NCI-H1694 treated with DMSO at 0.1 percent for 48 hours (cell line): ENCODE measurements at regions not wholly inside any gene's neighbourhood (a gene's known extent, or its start where the extent isn't known, plus 50 kb on each side); places are given as distances from the start of the nearest gene placed in this dataset.

Source experiments
- DNase-seq: peaks from one replicate; lab custom pipeline; 2025; lab: John Stamatoyannopoulos, UW

DNA sequence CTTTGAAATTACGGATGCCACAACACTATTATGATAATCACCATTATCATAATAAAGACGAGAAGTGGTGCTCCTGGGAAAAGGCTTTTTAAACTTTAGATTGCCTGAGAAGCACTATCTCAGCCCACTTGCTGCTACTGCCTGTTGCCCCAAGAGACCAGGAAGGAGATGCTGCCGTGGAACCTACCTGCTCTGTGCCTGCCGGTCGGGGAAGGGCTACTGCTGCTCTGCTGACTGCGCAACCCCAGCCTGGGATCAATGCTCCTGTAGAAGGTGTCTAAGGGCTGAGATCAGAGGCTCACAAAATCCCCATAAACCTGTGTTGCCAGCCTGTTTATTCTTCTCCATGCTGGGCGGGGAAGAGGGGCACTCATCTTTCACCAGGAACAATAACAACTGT is 145.3 kb upstream of the VCX3B start:
- no peak for DNase-seq

DNA sequence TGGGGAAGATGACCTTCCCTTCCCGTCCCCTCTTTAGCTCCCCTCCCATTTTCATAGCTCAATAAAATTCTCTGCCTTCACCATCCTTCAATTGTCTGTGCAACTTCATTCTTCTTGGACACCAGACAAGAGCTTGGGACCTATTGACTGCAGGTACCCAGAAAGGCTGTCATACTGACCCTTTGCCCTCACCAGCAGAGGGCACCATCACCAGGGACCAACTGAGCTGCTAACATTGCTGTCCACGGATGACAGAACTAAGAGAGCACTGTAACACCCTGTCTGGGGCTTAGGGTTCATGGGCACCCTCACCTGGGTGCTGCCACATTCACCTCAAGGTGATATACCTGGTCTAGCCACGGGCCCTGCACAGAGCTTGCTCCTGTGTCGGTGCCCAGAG is 141.3 kb upstream of the VCX3B start:
- no peak for DNase-seq

DNA sequence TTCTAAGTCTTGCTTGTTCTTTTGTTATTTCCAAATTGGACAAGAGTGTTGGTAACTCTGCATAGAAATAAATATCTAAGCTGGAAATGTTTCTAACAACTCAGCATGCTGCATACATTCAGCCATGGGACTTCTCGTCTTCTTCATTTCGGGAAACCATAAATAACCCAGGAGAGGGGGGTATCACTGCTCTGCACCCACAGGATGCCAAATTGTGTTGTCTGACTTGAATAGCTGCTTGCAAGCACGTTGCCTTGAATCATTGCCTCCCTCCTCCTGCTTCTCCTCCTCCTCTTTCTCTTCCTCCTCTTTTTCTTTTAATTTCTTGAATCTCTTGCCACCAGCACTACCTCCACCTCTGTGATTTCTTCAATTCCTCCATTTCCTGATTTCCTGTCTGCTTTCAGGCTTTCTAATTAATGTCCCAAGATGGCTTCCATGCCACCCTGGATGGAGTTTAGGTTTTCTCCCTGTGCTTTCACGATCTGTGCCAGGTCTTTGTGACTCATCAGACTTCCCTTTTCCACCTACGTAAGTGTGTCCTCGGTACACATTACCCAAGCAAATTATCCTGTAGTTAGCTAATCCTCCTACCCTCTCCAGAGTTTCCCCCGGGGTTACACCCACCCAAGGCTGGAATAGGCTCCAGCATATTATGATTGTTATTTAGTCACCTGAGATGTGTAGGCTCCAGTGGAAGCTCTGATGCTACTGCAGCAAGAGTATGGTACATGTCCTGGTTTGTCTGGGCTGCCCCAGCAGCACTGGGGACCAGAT is 122.6 kb upstream of the VCX3B start:
- no peak for DNase-seq

DNA sequence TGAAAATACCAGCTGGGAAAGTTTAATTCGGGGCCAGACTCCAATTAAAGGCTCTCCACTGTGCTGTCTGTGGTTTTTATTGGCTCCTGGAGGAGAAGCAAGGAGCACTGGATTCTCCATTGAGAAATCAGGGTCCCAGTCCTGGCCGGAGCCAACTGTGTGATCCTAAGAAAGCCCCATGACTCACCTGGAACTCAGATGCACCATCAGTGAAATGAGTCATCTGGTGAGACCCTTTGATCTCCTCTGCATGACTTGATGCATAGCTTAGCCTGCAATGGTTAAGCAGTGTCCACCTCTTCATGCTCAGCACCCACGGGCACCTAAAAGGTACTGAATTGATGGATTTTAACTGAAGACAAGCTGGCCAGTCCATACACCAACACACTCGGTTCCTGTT is 119.2 kb upstream of the VCX3B start:
- no peak for DNase-seq

DNA sequence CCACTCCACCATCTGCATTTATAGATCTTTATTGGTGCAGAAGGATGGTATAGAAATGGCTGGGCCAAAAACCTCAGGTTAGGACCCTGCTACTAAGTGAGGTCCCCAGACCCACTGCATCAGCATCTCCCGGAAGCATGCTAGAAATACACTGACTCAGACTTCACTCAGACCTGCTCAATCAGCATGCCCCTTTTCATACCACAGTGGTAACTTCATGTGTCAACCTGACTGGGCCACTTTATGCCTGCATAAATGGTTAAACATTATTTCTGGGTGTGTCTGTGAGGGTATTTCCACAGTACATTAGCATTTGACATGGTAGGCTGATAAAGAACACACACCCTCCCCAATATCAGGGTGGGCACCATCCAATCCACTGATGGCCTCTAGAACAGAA is 118.6 kb upstream of the VCX3B start:
- DNase-seq, result no peak

DNA sequence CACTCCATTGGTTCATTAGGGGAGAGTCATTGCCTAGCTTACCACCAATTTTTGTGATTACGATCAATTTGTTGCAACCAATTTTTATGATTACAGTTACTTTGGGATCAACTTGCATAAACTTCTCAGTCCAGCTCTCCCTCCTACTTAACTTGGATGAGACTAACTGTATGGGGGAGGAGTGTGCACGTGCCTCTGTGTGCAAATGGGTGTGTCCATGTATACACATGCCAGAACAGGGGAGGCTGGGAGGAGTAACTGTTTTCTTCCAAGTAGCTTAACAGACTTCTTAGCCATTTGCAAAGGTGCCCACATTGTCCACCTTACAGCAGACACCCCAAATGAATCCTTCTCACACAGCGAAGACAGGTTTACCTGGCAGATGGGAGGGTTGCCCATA is 117.7 kb upstream of the VCX3B start:
- DNase-seq, result no peak

DNA sequence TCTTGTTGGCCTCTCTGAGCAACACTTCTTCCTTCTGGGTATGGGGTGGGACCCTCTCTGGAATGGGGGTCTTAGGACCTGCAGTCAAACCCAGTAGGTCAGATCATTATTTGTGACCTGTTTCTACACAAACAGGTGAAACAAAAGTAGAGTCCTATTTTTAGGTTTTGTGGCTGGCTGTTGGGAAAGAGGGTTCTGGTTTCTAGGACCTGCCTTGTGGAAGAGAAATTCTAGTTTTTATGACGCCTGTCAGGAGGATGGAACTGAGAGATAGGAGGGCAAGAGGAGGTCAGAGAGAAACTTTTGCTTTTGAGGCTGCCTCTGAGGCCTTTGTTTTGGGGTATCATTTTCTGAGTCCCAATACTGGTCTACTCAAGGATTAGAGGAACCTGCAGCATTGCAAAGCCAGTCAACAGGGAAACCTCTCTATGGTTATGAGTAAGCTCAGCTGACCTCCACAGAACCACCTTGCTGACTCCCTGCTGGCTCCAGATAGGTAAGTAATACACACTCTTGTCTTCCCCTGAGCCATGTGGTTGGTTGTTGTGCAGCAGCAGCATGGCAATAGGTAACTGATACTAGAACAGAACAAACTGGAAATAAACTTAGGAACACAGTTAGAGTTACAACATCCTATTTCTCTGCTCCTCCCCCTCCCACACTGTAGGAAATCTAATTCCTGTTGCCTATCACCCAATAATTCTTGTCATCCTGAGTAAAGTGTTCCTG is 114.7 kb upstream of the VCX3B start:
- DNase-seq, result no peak

DNA sequence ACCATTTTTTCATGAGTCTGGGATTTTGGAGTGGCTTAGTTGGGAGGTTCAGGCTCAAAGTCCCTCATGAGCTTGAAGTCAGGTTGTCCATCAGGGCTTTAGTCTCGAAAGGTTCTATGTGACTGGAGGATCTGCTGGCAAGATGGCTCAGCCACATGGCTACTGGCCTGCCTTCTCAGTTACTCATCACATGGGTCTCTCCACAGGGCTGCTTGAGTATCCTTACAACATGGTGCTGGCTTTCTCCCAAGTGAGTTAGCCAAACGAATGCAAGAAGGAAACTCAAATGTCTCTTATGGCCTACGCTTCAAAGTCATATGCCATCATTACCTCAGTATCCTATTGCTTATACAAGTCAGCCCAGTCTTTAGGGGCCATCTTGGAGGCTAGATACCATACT is 106.3 kb upstream of the VCX3B start:
- no peak for DNase-seq

DNA sequence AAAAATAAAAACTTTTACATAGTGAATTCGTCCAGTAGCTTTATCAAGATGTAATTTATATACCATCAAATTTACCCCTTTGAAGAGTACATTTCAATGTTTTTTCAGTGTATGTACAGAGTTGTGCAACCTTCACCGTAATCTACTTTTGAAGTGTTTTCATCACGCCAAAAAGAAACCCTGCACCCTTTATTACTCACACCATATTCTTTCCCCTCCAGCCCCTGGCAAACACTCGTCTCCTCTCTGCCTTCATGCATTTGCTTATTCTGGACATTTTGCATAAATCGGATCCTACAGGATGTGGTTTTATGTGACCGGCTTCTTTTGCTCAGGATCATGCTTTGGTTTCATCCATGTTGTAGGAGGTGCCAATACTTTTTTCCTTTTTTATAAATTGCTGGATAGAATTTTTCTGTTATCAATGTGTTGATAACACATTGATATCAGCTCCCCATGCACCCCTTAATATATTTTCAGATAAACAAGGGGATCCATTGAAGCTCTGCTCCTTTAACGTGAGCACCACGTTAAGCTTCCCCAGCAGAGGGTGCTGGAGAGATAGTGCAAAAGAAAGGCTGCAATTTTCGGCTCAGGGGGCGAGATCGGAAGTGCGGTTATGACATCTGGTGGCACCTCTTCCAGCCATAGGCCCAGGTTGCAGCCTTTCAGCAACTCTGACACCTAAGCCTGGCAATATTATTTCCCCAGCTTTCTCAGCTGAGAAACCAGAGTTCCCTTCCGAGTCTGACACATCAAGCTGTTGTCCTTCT is 100.1 kb upstream of the VCX3B start:
- DNase-seq, result peak; percentile 11

DNA sequence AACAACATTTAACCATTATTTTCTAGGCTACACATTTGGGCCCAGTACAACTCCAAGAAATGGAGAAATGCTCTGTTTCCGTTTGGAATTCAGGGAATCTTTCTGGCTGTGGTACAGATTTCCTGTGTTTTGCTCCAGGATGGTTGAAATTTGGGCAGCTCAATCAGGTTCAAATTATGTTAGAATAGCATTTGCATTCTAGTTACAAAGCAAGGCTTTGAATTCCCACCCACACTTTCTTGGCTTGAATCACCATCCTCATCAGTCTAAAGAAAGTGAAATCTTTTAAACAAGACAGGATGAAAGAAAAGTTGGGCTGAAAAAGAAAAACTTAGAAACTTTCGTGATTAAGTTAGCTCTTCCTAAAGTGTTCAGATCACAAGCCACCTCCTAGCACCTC is 98.1 kb upstream of the VCX3B start:
- no peak for DNase-seq

DNA sequence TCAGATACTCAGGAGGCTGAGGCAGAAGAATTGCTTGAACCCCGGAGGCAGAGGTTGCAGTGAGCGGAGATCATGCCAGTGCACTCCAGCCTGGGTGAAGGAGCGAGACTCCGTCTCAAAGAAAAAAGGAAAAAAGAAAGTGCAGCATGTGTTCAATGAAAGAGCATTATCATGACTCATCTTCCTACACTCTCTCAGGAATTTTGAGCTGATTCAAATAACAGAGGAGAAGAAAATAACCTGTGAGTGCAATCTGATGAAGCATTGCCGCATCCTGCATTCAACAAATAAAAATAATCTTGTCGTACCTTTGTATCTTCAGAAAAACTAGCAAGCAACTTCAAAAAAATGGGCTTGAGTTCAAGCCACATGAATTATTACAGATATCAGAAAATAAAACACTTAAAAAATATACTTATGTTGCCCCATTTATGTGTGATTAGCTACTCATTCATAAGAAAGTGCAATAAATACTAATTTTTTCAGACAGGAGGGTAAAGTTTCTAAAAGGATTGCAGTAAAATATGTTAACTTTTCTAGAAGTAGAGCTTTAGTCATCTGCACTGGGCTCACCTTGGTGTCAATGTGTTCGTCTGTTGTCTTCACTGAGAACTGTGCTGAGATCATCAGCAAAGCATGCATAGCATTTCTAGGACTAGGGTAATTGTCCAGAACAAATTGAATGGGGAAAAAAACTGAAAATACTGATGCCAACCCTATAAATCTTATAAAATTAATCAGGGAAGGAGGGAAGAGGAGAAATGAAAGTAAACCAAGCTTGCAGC is 90.4 kb upstream of the VCX3B start:
- DNase-seq, result no peak

DNA sequence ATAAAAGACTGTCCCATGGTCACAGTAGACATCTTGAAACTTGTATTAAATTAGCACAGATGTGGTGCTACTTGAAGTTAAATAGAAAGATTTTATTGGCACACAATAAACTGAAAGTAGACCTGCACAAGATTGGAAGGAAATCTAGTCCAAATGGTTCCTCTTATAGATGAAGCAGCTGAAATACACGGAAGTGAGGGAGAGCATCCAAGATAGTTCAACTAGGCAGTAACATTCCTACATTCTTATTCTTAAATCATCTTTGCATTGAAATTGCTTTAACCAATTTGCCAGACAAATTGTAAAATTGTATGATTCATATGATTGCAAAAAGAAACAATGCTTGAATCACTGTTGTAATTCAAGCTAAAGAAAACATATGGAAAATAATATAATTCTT is 87.6 kb upstream of the VCX3B start:
- no peak for DNase-seq

DNA sequence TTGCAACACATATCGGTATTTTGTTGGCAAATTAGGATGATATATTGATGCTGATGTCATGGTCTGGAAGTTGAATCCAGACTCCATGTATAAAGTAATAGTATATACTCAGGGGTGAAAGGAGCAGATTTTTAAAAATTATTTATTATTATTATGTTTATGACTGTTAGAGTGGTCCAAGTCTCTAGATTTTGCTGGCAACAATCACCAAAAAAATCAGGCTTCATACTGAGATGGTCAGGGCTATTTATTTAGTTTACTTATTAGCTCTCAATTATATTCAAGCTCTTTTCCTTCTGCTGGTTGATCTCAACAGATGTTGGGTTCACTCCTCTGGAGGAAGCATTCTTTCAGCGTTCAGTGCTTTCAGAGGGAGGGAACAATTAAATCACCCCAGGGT is 73.9 kb upstream of the VCX3B start:
- no peak for DNase-seq

DNA sequence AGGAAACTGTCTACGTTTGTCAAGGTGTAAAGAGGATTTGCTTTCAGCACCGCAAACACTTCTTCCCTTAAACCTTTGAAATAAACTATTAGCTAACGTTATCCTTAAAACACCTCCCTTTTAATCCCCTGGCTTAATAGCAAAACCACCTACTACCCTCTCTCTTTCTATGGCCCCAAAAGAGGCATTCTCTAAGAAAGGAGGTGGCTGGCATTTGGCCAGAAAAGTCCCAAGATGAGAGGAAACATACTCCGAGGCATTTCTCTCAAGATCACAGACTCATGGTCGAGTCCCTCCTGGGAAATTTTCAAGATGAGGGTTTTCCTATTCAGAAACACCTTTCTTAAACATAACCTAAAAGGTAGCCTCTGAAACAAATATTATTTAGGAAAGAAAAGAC is 60.6 kb upstream of the VCX3B start:
- DNase-seq, result no peak

DNA sequence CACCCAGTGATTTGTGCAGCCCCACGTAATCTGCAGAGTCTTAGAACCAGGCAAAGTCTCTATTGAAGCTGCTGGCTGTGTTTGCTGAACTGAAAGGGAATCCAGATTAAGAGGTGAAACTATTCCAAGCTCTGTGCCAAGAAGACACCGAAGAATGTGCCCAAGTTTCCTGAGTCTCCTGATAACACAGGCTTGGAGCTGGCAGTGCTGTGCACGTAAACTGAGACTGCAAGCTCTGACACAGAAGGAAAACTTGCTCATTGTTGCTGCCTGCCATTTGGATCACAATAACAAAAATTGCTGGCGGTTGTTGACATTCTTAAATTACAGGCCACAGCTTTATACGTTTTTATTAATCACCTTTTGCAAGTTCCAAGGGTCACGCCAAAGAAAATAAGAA is 60.2 kb upstream of the VCX3B start:
- DNase-seq, result no peak

DNA sequence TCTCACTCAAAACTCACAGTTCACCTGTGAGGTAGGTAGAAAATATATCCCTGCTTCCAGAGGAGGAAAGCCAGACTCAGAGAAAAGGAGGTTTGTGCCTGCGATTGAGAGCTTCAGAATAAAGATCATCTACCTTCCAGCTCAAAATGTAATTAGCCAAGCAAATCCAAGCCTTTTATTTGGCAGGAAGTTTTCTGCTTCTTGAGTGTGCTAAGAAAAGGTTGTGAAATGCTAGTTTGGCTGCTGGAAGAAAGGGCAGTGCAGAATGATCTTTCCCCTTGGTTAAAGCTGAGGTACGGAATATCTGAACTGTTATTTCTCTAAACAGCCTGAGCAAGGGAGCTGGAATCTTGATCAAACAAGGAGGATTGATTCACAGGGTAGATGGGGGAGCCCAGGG is 59.7 kb upstream of the VCX3B start:
- no peak for DNase-seq

DNA sequence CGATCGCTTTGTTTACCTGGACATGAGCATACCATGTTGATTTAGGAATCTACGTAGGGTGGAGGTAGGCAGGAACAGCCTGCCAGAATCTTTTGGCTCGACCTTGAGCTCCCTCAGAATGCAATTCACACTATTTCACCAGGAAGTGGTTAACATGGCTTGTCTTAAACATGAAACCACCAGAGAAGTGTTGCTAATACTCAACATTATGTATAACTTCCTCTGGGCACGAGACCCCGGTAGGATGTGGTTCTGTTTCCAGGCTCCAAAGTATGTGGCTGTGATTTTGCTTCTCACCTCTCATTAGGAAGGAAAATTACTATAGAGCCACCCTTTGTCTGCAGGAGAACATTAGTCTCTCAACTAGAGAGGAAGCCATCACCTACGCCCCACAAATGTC is 59.0 kb upstream of the VCX3B start:
- no peak for DNase-seq

DNA sequence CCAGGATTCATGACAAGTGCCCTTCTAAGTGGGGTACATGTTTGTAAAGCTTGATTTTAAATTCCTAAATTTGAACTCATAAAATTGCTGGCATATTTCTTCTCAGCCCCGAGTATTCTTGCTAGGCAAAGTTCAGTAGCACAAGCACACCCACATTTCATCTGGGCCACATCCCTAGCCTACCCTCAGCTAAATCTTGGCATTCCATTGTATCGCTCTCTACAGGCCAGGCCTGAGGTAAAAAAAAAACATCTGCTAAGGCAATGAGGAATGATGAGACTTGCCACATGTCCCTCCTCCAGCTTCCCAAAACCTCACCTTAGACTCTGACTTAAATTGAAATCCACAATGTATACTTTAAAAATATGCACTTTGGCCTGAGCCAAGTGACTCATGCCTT is 51.4 kb upstream of the VCX3B start:
- no peak for DNase-seq
